ENCODE measurements at regions not wholly inside any gene's neighbourhood (a gene's known extent, or its start where the extent isn't known, plus 50 kb on each side); places are given as distances from the start of the nearest gene placed in this dataset.

- no peak for DNase-seq
These were observed 117.2 kb downstream of the SLC25A24 start for GRCh38 chr1:108082738-108083562.

DNA sequence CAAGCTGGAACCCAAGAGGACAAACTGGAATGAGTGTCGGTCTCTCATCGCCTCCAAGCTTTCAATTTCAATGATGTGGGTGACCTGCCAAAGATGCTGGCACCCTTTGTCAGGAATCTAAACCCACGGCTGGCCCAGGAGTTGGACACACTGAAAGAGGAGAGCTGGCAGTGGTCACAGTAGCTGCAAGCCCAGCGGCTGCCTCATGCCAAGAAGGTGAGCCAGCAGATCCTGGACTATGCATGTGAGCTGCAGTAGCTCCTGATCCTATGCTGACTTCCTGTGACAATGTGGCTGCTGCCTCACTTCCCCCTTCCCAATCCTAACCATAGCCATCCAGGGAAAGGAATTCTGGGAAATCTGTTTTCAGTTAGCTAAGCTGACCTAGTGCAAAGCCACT lies 117.0 kb upstream of the VAV3 start:
- DNase-seq: no peak

DNA sequence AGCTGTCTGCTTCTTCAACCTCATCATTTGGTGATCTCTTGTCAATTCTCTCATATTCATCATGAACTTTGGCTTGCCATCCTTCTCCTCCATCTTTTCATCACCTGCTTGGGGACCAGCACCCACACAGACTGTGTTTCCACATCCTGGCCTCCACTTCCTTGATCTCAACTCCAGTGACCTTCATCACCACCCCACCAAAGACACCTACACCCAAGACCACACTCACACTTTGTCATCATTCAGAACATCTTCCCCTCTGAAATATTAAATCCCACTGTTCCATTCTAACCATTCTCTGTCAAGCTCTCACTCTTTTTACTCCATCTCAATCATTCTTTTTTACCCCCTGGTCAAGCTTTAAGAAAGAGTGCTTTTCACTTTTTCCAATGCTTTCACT lies 115.5 kb upstream of the VAV3 start:
- no peak for DNase-seq

GRCh38 chr1:108079440-108080025 lies 114.6 kb upstream of the VAV3 start:
- no peak for DNase-seq

DNA sequence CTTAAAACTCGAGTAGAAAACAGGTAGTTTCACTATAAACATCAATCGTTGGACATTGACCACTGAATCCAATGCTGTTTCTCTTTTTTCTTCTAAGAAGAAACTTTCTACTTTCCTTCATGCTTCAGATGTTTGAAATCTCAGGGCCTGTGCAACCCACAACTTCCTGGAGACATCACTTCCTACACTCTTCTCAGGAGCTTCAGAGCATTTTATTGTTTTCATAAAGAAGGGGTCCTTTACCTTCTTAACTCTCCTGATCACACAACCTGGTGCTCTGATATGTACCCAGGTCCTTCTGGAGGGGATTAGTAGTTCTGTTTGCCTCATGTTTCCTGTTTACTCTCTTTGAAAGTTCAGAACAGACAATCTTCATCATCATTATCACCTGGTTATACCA lies 113.0 kb upstream of the VAV3 start:
- DNase-seq: no peak

GRCh38 chr1:108075055-108075454 lies 110.1 kb upstream of the VAV3 start:
- DNase-seq: peak; percentile 90

DNA sequence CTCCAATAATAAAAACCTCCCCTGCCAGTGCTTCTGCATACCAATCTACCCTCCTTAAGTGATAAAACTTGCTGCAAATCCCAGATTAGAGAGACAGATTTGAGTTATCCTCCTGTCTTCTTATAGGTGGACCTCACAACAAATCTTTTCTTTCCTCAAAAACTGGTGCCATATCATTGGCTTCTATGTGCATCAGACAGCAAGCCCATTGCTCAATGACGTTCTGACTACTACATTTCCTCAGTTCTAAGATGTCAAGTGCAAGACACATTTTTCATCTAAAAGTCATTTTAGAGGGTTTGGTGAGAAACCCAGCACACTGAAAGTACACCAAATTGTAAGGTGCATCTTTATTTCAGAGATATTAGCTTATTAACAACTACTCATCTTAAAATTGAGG lies 107.8 kb upstream of the VAV3 start:
- peak; percentile 60 for DNase-seq

- peak; percentile 59 for DNase-seq
These were observed 107.2 kb upstream of the VAV3 start for GRCh38 chr1:108072212-108072611.

DNA sequence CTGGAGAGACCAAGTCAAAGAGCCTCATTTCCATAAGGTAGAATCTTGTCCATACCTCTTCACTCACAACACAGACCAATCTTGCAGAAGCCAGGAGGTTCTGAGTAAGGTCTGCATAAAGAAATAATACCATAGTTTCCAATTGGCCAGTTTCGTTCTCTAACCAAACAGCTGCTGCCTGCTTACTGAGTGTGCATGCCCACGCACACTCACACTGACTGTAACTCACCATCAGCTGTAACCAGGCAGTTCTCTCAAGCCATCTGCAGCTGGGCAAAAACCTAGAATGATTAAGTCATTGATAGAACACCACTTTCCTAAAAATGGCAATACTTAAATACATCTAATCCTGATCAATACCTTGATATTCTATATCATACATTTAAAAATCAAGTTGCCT lies 106.6 kb upstream of the VAV3 start:
- DNase-seq: peak; percentile 64

DNA sequence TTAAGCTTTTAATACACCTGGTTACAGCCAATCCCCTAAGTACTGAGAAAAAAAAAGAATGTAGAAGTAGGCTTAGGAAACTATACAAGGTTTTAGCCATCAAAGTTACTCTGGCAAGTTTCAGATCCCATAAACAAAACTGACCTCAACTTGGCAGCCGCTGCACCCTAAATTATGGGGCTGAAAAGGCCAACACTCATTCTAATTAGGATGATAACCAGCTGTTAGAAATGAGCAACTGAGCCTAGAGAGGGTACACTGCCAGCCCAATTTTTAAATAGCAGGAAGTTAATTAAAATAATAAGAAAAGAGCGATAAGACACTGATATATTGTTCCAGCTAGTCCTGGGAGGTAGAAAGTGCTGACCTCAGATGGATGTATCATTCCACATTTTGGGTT lies 105.7 kb upstream of the VAV3 start:
- no peak for DNase-seq

DNA sequence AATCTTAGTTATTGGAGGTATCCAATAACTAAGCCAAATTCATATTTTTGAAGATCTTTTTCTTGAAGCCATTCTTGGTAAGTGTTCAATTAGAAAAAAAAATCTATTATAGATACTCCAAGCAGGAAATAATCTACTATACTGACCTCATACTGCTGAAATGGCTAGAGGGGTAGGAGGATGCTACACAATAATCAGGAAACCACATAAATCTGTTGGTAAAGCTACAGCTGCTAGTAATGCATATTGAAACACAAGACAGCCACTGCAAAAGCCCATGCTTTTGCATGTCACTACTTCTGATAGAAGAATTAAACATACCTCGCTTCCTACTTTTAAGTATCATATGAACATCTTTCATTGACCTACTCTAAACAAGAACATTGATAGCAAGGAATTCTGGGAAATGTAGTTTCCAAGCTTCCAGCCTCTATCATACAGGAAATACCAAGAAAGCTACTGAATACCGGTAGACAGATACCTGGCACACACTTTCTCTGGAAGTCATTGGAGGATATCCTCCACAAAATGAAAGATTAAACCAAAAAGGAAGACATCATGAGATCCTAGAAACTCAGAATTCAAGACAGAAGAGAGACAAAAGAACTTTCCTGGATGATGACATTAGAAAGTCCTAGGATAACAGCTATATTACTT lies 103.0 kb upstream of the VAV3 start:
- peak; percentile 30 for DNase-seq

- DNase-seq: no peak
These were observed 101.8 kb upstream of the VAV3 start for GRCh38 chr1:108066808-108067207.

DNA sequence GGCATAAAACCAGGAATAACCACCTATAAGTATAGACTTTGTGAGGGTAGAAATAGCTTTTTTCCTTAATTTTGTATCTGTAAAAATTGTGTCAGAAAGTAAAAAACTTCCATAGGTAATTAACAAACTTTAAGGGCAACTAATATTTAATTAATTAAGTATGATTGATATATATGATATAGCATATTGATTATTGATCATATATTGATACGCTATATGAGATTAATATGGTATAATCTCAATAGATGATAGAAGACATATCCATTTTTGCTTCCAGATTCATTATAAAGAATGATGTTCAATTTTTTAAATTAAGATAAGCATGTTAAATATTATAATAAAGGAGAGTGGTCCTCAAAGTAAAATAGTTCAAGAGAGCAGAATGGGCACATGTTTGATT lies 99.3 kb upstream of the VAV3 start:
- DNase-seq: no peak

DNA sequence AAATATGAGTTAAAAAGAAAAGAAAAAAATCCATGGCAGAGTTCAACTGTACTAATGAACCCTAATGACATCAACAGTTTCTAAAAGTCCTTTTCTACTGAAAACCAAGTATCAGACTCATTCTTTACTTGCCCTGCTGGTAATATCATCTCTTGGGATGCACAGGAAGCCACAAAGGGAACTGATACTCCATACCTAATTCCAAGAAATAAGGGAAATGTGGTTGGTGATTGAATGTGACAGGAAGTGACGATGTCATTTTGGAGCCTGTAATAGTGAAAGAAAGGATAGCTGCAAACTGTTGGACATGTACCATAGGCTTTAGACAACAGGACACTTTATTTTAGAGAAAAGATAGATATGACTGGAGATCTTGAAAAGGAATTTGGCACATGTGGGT lies 98.7 kb upstream of the VAV3 start:
- peak; percentile 92 for DNase-seq

- peak; percentile 75 for DNase-seq
These were observed 95.0 kb upstream of the VAV3 start for GRCh38 chr1:108059945-108060344.

DNA sequence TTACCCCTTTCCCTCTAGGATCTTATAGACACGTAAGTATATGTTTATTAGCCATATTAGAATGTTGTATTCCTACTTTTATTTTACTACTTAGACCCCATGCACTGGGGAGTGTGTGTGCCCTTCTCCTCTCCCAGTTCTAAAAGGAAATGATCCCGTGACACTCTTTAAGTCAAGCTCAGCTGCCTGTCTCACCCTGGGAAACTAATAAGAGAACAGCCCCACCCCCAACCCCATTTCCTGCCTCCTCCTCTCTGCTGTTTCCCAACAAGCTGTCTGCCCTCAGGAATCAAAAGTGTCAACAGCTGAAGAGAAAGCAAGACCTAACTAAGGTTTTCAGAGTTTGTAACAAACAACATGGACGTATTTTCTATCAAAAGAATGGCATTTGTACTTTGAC lies 92.6 kb upstream of the VAV3 start:
- peak; percentile 96 for DNase-seq

DNA sequence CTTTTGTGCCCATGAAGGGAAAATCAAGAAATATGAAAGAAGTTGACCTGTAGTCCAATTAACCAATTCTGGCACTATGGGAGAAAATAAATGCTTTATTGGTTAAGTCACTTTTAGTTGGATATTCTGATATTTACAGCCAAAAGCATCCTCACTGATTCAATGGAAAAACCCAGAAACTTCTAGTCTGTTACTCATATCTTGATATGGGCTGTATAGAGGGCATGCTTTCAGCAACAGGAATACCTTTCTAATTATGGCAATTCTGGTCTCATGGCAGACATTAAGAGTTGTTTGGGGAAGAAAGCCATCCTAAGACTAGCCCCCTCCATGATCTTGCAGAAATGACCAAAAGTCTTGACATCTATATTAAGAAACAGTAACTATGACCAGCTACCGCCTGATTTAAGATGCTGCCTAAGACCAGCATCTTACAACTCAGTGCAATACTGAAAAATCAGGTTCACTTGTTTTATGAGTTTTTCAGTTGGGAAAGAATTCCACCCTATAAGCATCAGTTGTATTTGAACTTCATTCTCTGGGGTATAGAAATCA lies 91.5 kb upstream of the VAV3 start:
- peak; percentile 53 for DNase-seq

GRCh38 chr1:108055387-108055786 lies 90.4 kb upstream of the VAV3 start:
- peak; percentile 42 for DNase-seq

- DNase-seq: peak; percentile 38
These were observed 89.4 kb upstream of the VAV3 start for GRCh38 chr1:108054396-108054795.

- DNase-seq: peak; percentile 90
These were observed 88.5 kb upstream of the VAV3 start for GRCh38 chr1:108053270-108054013.

DNA sequence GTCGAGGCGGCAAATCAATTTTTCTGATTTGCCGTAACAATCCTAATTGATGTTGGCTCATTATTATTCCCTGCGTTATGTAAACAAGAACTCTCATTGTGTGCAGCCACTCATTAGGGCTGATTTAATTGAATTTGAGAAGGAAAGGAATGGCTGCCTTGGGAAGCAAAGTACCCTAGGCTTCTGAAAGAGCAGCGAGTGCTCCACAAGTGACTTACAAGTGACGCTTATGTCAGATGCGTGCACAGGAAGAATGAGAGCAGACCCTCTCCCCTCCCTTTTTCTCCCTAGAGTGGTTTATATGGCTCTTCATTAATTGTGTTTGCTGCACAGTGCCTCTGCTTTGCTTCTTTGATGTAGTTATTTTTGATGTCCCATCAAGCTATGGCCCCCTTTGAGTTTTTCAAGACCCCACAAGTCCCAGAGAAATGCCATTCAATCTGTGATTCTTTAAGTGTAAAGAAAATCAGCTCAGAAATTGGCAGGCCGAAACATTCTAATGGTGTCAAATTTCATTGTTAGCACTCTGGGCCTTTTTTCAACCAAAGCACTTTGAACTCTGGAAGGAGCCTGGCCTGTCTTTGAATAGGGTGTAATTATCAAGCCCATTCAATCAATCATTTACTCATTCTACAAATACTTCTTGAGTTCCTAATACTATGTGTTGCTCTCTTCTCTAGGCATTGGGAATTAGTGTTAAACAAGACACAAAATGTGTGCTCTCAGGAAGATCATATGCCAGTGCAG lies 86.8 kb upstream of the VAV3 start:
- peak; percentile 35 for DNase-seq

DNA sequence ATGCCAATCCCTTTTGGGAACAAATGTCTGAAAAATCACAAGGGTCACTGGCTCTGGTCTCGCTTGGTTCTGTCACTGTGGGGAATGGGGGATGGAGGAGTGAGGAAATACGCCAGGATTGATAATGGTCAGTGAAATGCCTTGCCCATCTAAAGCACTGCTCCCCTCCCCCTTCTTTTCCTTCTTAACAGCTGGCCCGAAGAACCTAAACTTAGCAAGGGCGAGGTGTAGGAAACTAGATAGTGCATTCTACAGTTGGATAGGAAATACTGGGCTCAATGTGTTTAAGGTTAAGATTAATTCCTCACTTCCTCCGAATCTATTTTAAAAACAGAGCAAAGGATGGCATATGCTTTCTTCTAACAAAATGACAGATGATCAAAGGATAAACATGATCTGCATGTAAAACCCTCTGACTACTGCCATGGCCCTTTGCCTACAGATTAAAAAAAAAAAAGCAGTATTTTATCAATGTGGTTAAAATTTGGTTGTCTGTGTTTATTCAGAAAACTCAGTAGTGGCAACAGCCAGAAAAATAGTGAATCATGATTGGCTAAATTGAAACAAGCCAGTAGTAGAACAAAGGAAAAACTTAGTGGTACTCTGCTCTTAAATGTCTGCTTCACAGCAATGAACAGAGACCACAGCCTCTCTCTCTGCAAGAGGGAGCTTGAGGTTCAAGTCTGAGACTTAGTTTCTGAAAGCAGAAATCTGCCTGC lies 86.1 kb upstream of the VAV3 start:
- DNase-seq: peak; percentile 47

All from inflammatory macrophage treated with lipopolysaccharide for 4 hours (primary cell).